ENCODE measurements at regions not wholly inside any gene's neighbourhood (a gene's known extent, or its start where the extent isn't known, plus 50 kb on each side); places are given as distances from the start of the nearest gene placed in this dataset.

- TF ChIP-seq, protein P1, sequence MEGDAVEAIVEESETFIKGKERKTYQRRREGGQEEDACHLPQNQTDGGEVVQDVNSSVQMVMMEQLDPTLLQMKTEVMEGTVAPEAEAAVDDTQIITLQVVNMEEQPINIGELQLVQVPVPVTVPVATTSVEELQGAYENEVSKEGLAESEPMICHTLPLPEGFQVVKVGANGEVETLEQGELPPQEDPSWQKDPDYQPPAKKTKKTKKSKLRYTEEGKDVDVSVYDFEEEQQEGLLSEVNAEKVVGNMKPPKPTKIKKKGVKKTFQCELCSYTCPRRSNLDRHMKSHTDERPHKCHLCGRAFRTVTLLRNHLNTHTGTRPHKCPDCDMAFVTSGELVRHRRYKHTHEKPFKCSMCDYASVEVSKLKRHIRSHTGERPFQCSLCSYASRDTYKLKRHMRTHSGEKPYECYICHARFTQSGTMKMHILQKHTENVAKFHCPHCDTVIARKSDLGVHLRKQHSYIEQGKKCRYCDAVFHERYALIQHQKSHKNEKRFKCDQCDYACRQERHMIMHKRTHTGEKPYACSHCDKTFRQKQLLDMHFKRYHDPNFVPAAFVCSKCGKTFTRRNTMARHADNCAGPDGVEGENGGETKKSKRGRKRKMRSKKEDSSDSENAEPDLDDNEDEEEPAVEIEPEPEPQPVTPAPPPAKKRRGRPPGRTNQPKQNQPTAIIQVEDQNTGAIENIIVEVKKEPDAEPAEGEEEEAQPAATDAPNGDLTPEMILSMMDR (IDR thresholded peaks at IDR 0.05; ENCODE audit: insufficient read depth, low read length, poor library complexity, severe bottlenecking), result no peak
- H3K4me3 ChIP-seq (replicated peaks; ENCODE audit: low read depth, low read length), result no peak overlapping the region
- no peak for DNase-seq (ENCODE audit: extremely low read depth, insufficient read length)
- no peaks in the 10 kb centered on the region; the same call in 1 of the 2 replicates for H3K27me3 ChIP-seq (replicated peaks; ENCODE audit: control insufficient read depth, insufficient read depth, low read length)
- no peaks in the 10 kb centered on the region for H3K36me3 ChIP-seq (ENCODE audit: control insufficient read depth, insufficient read depth, low read length)
Measured at GRCh38 chr6:150713487-150713886, 113.8 kb downstream of the PLEKHG1 start.

GRCh38 chr6:150713931-150714330, 114.2 kb downstream of the PLEKHG1 start:
- TF ChIP-seq, protein P1 (IDR thresholded peaks at IDR 0.05; ENCODE audit: insufficient read depth, low read length, poor library complexity, severe bottlenecking), result no peak
- Histone ChIP-seq H3K27me3 (replicated peaks; ENCODE audit: control insufficient read depth, insufficient read depth, low read length) (no peaks in the 10 kb centered on the region; the same call in 1 of the 2 replicates), H3K4me3 (replicated peaks; ENCODE audit: low read depth, low read length) (no peak overlapping the region), H3K36me3 (ENCODE audit: control insufficient read depth, insufficient read depth, low read length) (no peaks in the 10 kb centered on the region)
- no peak for DNase-seq (ENCODE audit: extremely low read depth, insufficient read length)

DNA sequence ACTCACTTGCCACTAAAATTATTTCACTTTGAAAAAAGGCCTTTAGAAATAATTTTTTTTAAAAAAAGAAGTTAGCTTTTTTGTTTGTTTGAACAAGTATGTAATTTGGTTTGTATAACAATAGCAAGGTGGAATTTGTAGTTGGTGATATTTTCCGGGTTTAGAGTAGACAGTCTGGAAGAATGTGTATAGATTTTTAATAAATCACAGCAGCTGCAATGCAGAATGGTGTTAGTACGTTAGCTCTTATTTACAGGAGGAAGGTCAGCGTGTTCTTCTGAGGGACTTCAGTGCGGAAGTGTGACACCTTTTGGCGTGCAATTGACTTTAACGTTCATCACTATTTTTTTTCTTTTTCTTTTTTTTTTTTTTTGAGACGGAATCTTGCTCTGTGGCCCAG, 115.4 kb downstream of the PLEKHG1 start:
- Histone ChIP-seq H3K27me3 (replicated peaks; ENCODE audit: control insufficient read depth, insufficient read depth, low read length) (no peaks in the 10 kb centered on the region; the same call in 1 of the 2 replicates), H3K36me3 (ENCODE audit: control insufficient read depth, insufficient read depth, low read length) (no peaks in the 10 kb centered on the region), H3K4me3 (replicated peaks; ENCODE audit: low read depth, low read length) (no peak overlapping the region)
- DNase-seq (ENCODE audit: extremely low read depth, insufficient read length), result no peak
- TF ChIP-seq, protein P1 (IDR thresholded peaks at IDR 0.05; ENCODE audit: insufficient read depth, low read length, poor library complexity, severe bottlenecking), result no peak

DNA sequence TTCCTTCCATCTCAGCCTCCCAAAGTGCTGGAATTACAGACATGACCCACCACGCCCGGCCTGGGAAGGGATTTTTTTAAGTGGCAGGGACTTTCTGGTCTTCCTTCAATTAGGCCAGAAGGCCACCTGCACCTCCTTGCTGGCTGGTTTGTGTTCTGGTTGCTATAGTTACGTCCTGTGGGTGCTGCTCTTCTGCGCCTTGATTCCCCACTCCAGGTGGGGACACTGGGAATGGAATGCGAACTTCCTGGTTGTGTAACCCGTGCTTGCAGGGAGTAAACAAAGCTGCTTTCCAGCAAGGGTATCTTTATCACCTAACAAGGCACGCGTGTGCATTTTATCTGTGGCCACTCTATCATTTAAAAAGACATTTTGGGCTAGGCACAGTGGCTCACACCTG, 117.7 kb downstream of the PLEKHG1 start:
- DNase-seq (ENCODE audit: extremely low read depth, insufficient read length), result no peak
- H3K27me3 ChIP-seq (replicated peaks; ENCODE audit: control insufficient read depth, insufficient read depth, low read length), result no peaks in the 10 kb centered on the region; the same call in 1 of the 2 replicates
- TF ChIP-seq, protein P1 (IDR thresholded peaks at IDR 0.05; ENCODE audit: insufficient read depth, low read length, poor library complexity, severe bottlenecking), result no peak
- H3K4me3 ChIP-seq (replicated peaks; ENCODE audit: low read depth, low read length), result no peak overlapping the region
- no peaks in the 10 kb centered on the region for H3K36me3 ChIP-seq (ENCODE audit: control insufficient read depth, insufficient read depth, low read length)

DNA sequence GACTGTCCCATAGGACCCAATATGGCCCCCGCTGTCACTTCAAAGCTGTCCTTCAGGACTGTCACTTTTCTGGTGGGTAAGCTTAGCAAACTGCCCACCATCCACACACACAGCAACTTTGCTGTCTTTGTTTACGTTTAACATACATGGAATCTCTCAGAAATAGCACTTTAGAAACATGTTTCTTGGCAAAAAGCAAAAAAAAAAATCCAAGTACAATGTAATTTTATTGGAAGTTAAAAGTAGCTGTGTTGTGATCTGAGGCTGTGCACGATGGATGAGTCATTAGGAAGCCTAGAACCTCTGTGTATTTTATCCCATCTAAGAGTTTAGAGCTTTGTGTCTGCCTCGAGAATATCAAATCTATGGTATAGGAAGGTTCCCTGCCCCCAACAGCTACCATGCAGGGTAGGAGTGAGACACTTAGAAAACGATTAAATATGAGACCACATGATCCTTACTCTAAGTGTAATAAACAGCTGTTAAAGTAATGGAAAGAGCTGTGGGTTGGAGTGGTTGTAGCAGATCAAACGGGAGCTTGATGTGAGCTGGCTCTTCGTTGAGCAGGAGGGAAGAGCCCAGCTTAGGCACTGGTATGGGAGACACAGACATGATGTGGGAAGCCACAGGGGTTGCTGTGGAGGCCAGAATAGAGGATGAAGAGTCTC, 119.5 kb downstream of the PLEKHG1 start:
- TF ChIP-seq, protein P1 (IDR thresholded peaks at IDR 0.05; ENCODE audit: insufficient read depth, low read length, poor library complexity, severe bottlenecking), result no peak
- DNase-seq (ENCODE audit: extremely low read depth, insufficient read length), result no peak
- Histone ChIP-seq H3K36me3 (ENCODE audit: control insufficient read depth, insufficient read depth, low read length) (no peaks in the 10 kb centered on the region), H3K4me3 (replicated peaks; ENCODE audit: low read depth, low read length) (no peak overlapping the region), H3K27me3 (replicated peaks; ENCODE audit: control insufficient read depth, insufficient read depth, low read length) (no peaks in the 10 kb centered on the region)

- Histone ChIP-seq H3K27me3 (replicated peaks; ENCODE audit: control insufficient read depth, insufficient read depth, low read length) (no peaks in the 10 kb centered on the region), H3K4me3 (replicated peaks; ENCODE audit: low read depth, low read length) (no peak overlapping the region), H3K36me3 (ENCODE audit: control insufficient read depth, insufficient read depth, low read length) (no peaks in the 10 kb centered on the region)
- TF ChIP-seq, protein P1 (IDR thresholded peaks at IDR 0.05; ENCODE audit: insufficient read depth, low read length, poor library complexity, severe bottlenecking), result no peak
- no peak for DNase-seq (ENCODE audit: extremely low read depth, insufficient read length)
Measured at GRCh38 chr6:150719831-150720230, 120.1 kb downstream of the PLEKHG1 start.
